Adrenal gland (tissue), 5 donors: ENCODE measurements at regions not wholly inside any gene's neighbourhood (a gene's known extent, or its start where the extent isn't known, plus 50 kb on each side); places are given as distances from the start of the nearest gene placed in this dataset.

Experiments used
- POLR2A ChIP-seq, 2 donors: fragments of 450-650 bp; IDR thresholded peaks; one replicate each; pipeline ENCODE4 v1.6.1; 2017; ENCODE audit warnings: antibody characterized with exemption in 2 of 2, mild to moderate bottlenecking in 2 of 2, moderate library complexity in 1 of 2
- TF ChIP-seq, protein P1 (sequence below), 6 experiments: fragments of 450-650 bp in 4 of 6; fragments of 200-600 bp in 2 of 6; sonication (generic) in 1 of 6; IDR thresholded peaks; 1 replicate in 5 of 6; 2 replicates in 1 of 6; pipeline versions ENCODE4 v1.5.1 to v1.8.0; 2016 to 2021; ENCODE audit warnings: antibody characterized with exemption in 6 of 6, mild to moderate bottlenecking in 2 of 6, moderate library complexity in 1 of 6
- donor health status: DM: no; HTN: no; CAD: no.

DNA sequence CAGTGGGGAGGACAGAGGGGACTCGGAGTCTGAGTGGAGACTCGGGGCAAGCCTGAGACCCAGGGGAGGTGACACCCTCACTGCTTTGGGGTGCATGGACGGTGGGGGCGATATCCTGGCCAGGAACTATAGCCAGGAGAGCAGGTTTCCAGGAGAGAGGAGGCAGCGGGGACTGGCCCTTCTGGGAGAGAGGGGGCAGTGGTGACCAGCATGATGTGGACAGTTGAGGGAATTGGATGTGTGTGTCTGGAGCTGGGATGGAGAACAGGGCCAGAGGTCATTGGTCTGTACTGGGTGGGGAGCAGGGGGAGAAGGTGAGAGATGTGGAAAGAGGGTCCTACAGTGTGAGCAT, 63.6 kb downstream of the ACKR3 start:
- TF ChIP-seq, protein P1, sequence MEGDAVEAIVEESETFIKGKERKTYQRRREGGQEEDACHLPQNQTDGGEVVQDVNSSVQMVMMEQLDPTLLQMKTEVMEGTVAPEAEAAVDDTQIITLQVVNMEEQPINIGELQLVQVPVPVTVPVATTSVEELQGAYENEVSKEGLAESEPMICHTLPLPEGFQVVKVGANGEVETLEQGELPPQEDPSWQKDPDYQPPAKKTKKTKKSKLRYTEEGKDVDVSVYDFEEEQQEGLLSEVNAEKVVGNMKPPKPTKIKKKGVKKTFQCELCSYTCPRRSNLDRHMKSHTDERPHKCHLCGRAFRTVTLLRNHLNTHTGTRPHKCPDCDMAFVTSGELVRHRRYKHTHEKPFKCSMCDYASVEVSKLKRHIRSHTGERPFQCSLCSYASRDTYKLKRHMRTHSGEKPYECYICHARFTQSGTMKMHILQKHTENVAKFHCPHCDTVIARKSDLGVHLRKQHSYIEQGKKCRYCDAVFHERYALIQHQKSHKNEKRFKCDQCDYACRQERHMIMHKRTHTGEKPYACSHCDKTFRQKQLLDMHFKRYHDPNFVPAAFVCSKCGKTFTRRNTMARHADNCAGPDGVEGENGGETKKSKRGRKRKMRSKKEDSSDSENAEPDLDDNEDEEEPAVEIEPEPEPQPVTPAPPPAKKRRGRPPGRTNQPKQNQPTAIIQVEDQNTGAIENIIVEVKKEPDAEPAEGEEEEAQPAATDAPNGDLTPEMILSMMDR (IDR thresholded peaks at IDR 0.05) = no peak
- no peak for TF ChIP-seq POLR2A (IDR thresholded peaks at IDR 0.05)
